ENCODE measurements at regions not wholly inside any gene's neighbourhood (a gene's known extent, or its start where the extent isn't known, plus 50 kb on each side); places are given as distances from the start of the nearest gene placed in this dataset.

GRCh38 chr4:53686521-53686920 is 95.2 kb upstream of the LNX1 start:
- no peak overlapping the region for H3K4me3 ChIP-seq (ENCODE audit: control insufficient read depth, low read depth, low read length)
- TF ChIP-seq CTCF (conservative IDR thresholded peaks at IDR 0.05; ENCODE audit: control insufficient read depth, insufficient read depth, low read depth, low read length) = no peak
- no peak for DNase-seq (ENCODE audit: low read depth)

GRCh38 chr4:53684136-53685130 is 93.1 kb upstream of the LNX1 start:
- DNase-seq (ENCODE audit: low read depth) = no peak
- H3K4me3 ChIP-seq (ENCODE audit: control insufficient read depth, low read depth, low read length) = no peak overlapping the region
- no peak for TF ChIP-seq CTCF (conservative IDR thresholded peaks at IDR 0.05; ENCODE audit: control insufficient read depth, insufficient read depth, low read depth, low read length)

DNA sequence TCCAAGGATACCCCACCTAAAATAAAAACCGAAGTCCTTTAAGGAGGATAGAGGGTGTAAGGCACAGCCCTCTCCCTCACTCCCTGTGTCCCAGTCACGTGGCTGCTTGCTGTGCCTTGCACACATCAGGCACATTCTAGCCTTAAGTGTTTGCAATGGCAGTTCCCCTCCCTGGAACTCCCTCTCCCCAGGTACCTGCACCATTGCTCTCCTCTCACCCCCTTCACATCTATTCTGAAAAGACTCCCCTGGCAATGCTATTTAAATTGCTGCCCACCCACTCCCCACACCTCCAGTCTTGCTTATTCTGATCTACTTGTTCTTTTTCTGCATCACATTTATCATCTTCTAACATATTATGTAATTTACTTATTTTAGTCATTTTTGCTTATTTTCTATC is 91.6 kb upstream of the LNX1 start:
- no peak overlapping the region for H3K4me3 ChIP-seq (ENCODE audit: control insufficient read depth, low read depth, low read length)
- no peak for DNase-seq (ENCODE audit: low read depth)
- no peak for TF ChIP-seq CTCF (conservative IDR thresholded peaks at IDR 0.05; ENCODE audit: control insufficient read depth, insufficient read depth, low read depth, low read length)

- no peak overlapping the region for H3K4me3 ChIP-seq (ENCODE audit: control insufficient read depth, low read depth, low read length)
- DNase-seq (ENCODE audit: low read depth) = peak; percentile 77
- no peak for TF ChIP-seq CTCF (conservative IDR thresholded peaks at IDR 0.05; ENCODE audit: control insufficient read depth, insufficient read depth, low read depth, low read length)
Observed at GRCh38 chr4:53682196-53682595, 90.9 kb upstream of the LNX1 start.

- no peak for TF ChIP-seq CTCF (conservative IDR thresholded peaks at IDR 0.05; ENCODE audit: control insufficient read depth, insufficient read depth, low read depth, low read length)
- no peak for DNase-seq (ENCODE audit: low read depth)
- no peak overlapping the region for H3K4me3 ChIP-seq (ENCODE audit: control insufficient read depth, low read depth, low read length)
Observed at GRCh38 chr4:53680598-53680997, 89.3 kb upstream of the LNX1 start.

- no peak for TF ChIP-seq CTCF (conservative IDR thresholded peaks at IDR 0.05; ENCODE audit: control insufficient read depth, insufficient read depth, low read depth, low read length)
- H3K4me3 ChIP-seq (ENCODE audit: control insufficient read depth, low read depth, low read length) = no peak overlapping the region
- no peak for DNase-seq (ENCODE audit: low read depth)
Observed at GRCh38 chr4:53680168-53680567, 88.9 kb upstream of the LNX1 start.
